ENCODE measurements at regions not wholly inside any gene's neighbourhood (a gene's known extent, or its start where the extent isn't known, plus 50 kb on each side); places are given as distances from the start of the nearest gene placed in this dataset.

DNA sequence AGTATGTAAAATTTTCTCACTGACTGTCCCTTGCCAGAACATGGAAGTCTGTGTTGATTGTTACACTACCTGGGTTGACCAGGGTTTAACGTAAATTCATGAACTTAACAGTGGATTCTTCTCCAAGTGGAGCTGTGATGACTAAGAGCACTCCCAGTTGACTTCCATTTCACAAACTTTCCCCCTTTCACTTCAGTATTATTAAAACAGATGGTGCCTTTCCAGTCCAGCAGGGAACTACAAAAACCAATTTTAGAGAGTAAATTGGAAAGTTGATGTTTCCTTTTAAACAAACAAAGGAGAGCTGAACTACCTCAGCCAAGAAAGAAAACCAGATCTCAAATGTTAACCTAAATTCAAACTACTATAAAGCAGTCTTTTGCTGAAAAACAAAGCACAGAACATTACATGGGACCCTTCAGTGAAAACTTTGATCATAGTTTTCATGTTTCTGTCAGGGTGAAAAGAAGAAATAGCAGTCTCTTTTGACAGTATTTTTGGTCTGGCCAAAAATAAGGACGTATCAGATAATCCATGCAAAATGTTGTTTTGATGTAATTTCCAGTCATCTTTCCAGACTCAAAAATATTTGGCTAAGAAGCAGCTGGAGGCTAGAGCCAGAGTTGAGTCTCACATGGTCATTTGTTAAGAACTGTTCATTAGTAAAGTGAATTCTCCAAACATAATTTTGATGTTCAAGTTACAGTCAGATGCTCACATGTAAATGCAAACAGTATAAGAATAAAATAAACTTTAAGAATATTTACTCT, 479.9 kb upstream of the AKR1E2 start:
- TF ChIP-seq, protein P1, sequence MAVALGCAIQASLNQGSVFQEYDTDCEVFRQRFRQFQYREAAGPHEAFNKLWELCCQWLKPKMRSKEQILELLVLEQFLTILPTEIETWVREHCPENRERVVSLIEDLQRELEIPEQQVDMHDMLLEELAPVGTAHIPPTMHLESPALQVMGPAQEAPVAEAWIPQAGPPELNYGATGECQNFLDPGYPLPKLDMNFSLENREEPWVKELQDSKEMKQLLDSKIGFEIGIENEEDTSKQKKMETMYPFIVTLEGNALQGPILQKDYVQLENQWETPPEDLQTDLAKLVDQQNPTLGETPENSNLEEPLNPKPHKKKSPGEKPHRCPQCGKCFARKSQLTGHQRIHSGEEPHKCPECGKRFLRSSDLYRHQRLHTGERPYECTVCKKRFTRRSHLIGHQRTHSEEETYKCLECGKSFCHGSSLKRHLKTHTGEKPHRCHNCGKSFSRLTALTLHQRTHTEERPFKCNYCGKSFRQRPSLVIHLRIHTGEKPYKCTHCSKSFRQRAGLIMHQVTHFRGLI (tag by site-specific recombination; IDR thresholded peaks at IDR 0.05) = no peak
- TF ChIP-seq PRDM1 (tag by site-specific recombination; IDR thresholded peaks at IDR 0.05) (peak; percentile 45), ZNF610 (tag by site-specific recombination; IDR thresholded peaks at IDR 0.05; ENCODE audit: borderline replicate concordance) (no peak)
- CTCF ChIA-PET = no interaction called here

DNA sequence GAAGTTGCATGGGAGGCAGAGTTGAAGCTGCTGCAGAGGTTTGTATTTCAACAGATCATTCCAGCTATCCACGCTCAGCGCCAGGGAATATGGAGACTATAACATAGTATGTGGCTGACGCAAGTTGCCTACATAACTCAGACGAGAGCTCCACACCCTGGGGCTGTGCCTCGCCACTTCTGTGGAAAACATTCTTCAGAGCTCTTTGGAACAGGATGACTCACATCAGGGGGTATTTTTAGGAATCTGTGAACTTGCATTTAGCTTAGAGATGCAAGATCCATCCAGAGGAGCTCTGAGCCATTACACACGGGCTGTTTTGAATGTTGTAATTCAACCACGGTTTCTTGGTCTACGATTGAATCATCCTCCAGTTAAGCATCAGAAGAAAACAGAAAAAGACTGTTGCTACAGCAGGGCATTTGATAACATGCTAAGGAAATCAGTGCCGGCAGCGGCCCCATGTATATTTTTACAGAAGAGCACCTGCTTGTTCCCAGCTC, 481.5 kb upstream of the AKR1E2 start:
- H3K4me3 ChIP-seq (ENCODE audit: low read depth, low read length) = no peak overlapping the region
- no peaks in the 10 kb centered on the region; the same call in 1 of the 2 replicates for H3K4me1 ChIP-seq (ENCODE audit: control insufficient read depth, insufficient read depth, low read length)
- H3K9me3 ChIP-seq (ENCODE audit: control insufficient read depth, insufficient read depth, low read depth, low read length) = no peaks in the 10 kb centered on the region
- no peaks in the 10 kb centered on the region for H3K36me3 ChIP-seq (ENCODE audit: control insufficient read depth in 2 of 2, insufficient read depth in 1 of 2, low read length in 2 of 2)
- CTCF ChIA-PET = interaction anchor here (0.6 to 1.5 kb wide), 8 partner anchors 10 to 275 kb away, joined by 3 to 8 read pairs (median 3); no protein-coding TSS in a partner anchor
- no peak for TF ChIP-seq ZNF701 (tag by site-specific recombination; IDR thresholded peaks at IDR 0.05)
- peak; percentile 73; the same call in 1 of the 2 replicates for TF ChIP-seq ZBTB48 (tag by site-specific recombination; IDR thresholded peaks at IDR 0.05)
- peak; percentile 53; the same call in 1 of the 2 replicates for TF ChIP-seq ZFP37 (tag by site-specific recombination; IDR thresholded peaks at IDR 0.05)
- TF ChIP-seq, protein P2, sequence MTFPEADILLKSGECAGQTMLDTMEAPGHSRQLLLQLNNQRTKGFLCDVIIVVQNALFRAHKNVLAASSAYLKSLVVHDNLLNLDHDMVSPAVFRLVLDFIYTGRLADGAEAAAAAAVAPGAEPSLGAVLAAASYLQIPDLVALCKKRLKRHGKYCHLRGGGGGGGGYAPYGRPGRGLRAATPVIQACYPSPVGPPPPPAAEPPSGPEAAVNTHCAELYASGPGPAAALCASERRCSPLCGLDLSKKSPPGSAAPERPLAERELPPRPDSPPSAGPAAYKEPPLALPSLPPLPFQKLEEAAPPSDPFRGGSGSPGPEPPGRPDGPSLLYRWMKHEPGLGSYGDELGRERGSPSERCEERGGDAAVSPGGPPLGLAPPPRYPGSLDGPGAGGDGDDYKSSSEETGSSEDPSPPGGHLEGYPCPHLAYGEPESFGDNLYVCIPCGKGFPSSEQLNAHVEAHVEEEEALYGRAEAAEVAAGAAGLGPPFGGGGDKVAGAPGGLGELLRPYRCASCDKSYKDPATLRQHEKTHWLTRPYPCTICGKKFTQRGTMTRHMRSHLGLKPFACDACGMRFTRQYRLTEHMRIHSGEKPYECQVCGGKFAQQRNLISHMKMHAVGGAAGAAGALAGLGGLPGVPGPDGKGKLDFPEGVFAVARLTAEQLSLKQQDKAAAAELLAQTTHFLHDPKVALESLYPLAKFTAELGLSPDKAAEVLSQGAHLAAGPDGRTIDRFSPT (tag by site-specific recombination; IDR thresholded peaks at IDR 0.05) = peak; percentile 32; the same call in 1 of the 2 replicates
- TF ChIP-seq ZNF660 (tag by site-specific recombination; IDR thresholded peaks at IDR 0.05) = peak; percentile 74; the same call in 1 of the 2 replicates
- no peak for TF ChIP-seq ZSCAN16 (tag by site-specific recombination; IDR thresholded peaks at IDR 0.05)
- POLR2A ChIA-PET = interaction anchor here (0.6 to 1.5 kb wide), 5 partner anchors 8 to 1031 kb away, joined by 3 to 8 read pairs (median 5); partner anchors contain the start of gene KLF6
- no peak overlapping the region for H3K27ac ChIP-seq (ENCODE audit: extremely low read depth, low read depth, low read length)

More for the DNA sequence above, 479.9 kb upstream of the AKR1E2 start:
- POLR2A ChIA-PET = no interaction called here
- no peaks in the 10 kb centered on the region for H3K36me3 ChIP-seq (ENCODE audit: control insufficient read depth in 2 of 2, insufficient read depth in 1 of 2, low read length in 2 of 2)
- H3K9me3 ChIP-seq (ENCODE audit: control insufficient read depth, insufficient read depth, low read depth, low read length) = no peaks in the 10 kb centered on the region
- H3K4me1 ChIP-seq (ENCODE audit: control insufficient read depth, insufficient read depth, low read length) = no peaks in the 10 kb centered on the region; the same call in 1 of the 2 replicates
- no peak overlapping the region for H3K4me3 ChIP-seq (ENCODE audit: low read depth, low read length)
- no peak overlapping the region for H3K27ac ChIP-seq (ENCODE audit: extremely low read depth, low read depth, low read length)

DNA sequence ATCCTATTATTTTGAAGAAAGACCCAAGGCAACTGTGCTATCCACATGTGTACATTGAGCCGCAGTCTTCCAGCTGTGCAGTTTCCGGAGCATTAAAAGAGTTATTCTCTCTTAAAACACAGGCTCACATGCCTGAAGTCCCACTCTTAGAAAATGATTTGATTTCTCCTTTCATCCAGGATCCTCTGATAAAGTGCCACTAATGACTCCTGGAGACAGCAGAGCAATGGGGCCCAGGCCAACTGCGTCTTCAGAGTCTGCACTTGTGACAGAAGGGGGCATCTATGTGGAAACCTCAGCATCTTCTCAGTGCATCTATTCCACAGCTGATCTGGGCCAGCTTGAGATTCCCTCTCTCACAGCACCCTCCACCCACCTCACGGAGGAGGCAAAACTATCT, 482.1 kb upstream of the AKR1E2 start:
- no peaks in the 10 kb centered on the region for H3K36me3 ChIP-seq (ENCODE audit: control insufficient read depth in 2 of 2, insufficient read depth in 1 of 2, low read length in 2 of 2)
- ChIA-PET CTCF (interaction anchor here (1.0 to 1.5 kb wide), 5 partner anchors 11 to 196 kb away, joined by 3 to 8 read pairs (median 3); no protein-coding TSS in a partner anchor), POLR2A (interaction anchor here (0.7 to 1.5 kb wide), 5 partner anchors 9 to 558 kb away, joined by 3 to 8 read pairs (median 5); partner anchors contain the start of gene KLF6)
- H3K4me3 ChIP-seq (ENCODE audit: low read depth, low read length) = no peak overlapping the region
- no peaks in the 10 kb centered on the region for H3K9me3 ChIP-seq (ENCODE audit: control insufficient read depth, insufficient read depth, low read depth, low read length)
- H3K27ac ChIP-seq (ENCODE audit: extremely low read depth, low read depth, low read length) = no peak overlapping the region
- H3K4me1 ChIP-seq (ENCODE audit: control insufficient read depth, insufficient read depth, low read length) = no peaks in the 10 kb centered on the region; the same call in 1 of the 2 replicates
- no peak for TF ChIP-seq RBAK (tag by site-specific recombination; IDR thresholded peaks at IDR 0.05)
- TF ChIP-seq, protein P3, sequence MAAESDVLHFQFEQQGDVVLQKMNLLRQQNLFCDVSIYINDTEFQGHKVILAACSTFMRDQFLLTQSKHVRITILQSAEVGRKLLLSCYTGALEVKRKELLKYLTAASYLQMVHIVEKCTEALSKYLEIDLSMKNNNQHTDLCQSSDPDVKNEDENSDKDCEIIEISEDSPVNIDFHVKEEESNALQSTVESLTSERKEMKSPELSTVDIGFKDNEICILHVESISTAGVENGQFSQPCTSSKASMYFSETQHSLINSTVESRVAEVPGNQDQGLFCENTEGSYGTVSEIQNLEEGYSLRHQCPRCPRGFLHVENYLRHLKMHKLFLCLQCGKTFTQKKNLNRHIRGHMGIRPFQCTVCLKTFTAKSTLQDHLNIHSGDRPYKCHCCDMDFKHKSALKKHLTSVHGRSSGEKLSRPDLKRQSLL (tag by site-specific recombination; IDR thresholded peaks at IDR 0.05) = no peak
- TF ChIP-seq ZNF658 (tag by site-specific recombination; IDR thresholded peaks at IDR 0.05) = no peak
- TF ChIP-seq ZNF626 (tag by site-specific recombination; IDR thresholded peaks at IDR 0.05) = no peak
- TF ChIP-seq ZBTB1 (tag by site-specific recombination; IDR thresholded peaks at IDR 0.05) = no peak
- TF ChIP-seq KLF8 (tag by site-specific recombination; IDR thresholded peaks at IDR 0.05) = no peak
- no peak for TF ChIP-seq ZNF600 (tag by site-specific recombination; IDR thresholded peaks at IDR 0.05)
- no peak for TF ChIP-seq SCRT2 (tag by site-specific recombination; IDR thresholded peaks at IDR 0.05)
- TF ChIP-seq KLF1 (tag by site-specific recombination; IDR thresholded peaks at IDR 0.05) = no peak
- no peak for TF ChIP-seq ZNF416 (tag by site-specific recombination; IDR thresholded peaks at IDR 0.05)
- TF ChIP-seq, protein P4, sequence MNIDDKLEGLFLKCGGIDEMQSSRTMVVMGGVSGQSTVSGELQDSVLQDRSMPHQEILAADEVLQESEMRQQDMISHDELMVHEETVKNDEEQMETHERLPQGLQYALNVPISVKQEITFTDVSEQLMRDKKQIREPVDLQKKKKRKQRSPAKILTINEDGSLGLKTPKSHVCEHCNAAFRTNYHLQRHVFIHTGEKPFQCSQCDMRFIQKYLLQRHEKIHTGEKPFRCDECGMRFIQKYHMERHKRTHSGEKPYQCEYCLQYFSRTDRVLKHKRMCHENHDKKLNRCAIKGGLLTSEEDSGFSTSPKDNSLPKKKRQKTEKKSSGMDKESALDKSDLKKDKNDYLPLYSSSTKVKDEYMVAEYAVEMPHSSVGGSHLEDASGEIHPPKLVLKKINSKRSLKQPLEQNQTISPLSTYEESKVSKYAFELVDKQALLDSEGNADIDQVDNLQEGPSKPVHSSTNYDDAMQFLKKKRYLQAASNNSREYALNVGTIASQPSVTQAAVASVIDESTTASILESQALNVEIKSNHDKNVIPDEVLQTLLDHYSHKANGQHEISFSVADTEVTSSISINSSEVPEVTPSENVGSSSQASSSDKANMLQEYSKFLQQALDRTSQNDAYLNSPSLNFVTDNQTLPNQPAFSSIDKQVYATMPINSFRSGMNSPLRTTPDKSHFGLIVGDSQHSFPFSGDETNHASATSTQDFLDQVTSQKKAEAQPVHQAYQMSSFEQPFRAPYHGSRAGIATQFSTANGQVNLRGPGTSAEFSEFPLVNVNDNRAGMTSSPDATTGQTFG (tag by site-specific recombination; IDR thresholded peaks at IDR 0.05; ENCODE audit: borderline replicate concordance) = no peak
